Hepatocyte (in vitro differentiated cells): ENCODE measurements at regions not wholly inside any gene's neighbourhood (a gene's known extent, or its start where the extent isn't known, plus 50 kb on each side); places are given as distances from the start of the nearest gene placed in this dataset.

ENCODE experiments used
- CTCF ChIP-seq: fragments of 200-600 bp; sonication (generic); IDR thresholded peaks from 2 replicates; pipeline ENCODE4 v1.5.1; 2016; ENCODE audit warnings: antibody characterized with exemption, mild to moderate bottlenecking; ENCODE audit not compliant: poor library complexity
- EZH2 ChIP-seq: fragments of 200-600 bp; sonication (generic); IDR thresholded peaks from 2 replicates; pipeline ENCODE4 v1.6.1; 2016; ENCODE audit warnings: antibody characterized with exemption, mild to moderate bottlenecking, borderline replicate concordance
- EZH2phosphoT487 ChIP-seq: fragments of 200-600 bp; sonication (generic); IDR thresholded peaks from one replicate; pipeline ENCODE4 v1.6.1; 2018; ENCODE audit warnings: antibody characterized with exemption, mild to moderate bottlenecking, low read depth, moderate library complexity; ENCODE audit not compliant: unreplicated experiment, severe bottlenecking

GRCh38 chr12:71335151-71335962, 104.2 kb upstream of the LGR5 start:
- TF ChIP-seq CTCF = no peak
- TF ChIP-seq EZH2 = no peak
- no peak for TF ChIP-seq EZH2phosphoT487
